ENCODE measurements at regions not wholly inside any gene's neighbourhood (a gene's known extent, or its start where the extent isn't known, plus 50 kb on each side); places are given as distances from the start of the nearest gene placed in this dataset.

GRCh38 chr15:53457479-53457878 lies 302.0 kb downstream of the WDR72 start:
- no peak for TF ChIP-seq EGR1 (conservative IDR thresholded peaks at IDR 0.05)
- TF ChIP-seq ELK1 (CRISPR knock-in tag; IDR thresholded peaks at IDR 0.05): no peak
- no peak for TF ChIP-seq FOXK2 (conservative IDR thresholded peaks at IDR 0.05 in 1 of 2, IDR thresholded peaks at IDR 0.05 in 1 of 2; ENCODE audit: low read depth in 2 of 2)
- TF ChIP-seq TAF1 (IDR thresholded peaks at IDR 0.05; ENCODE audit: control insufficient read depth, extremely low read depth, insufficient read depth, low read length, severe bottlenecking): no peak
- TF ChIP-seq ZNF280B (CRISPR knock-in tag; IDR thresholded peaks at IDR 0.05): no peak
- TF ChIP-seq CREB1 (IDR thresholded peaks at IDR 0.05): no peak
- TF ChIP-seq CREB1 (CRISPR knock-in tag; IDR thresholded peaks at IDR 0.05): no peak
